HG02798 (cell line): ENCODE measurements at regions not wholly inside any gene's neighbourhood (a gene's known extent, or its start where the extent isn't known, plus 50 kb on each side); places are given as distances from the start of the nearest gene placed in this dataset.
A peak's percentile ranks its signal among the peaks of the same experiment; 100 is the strongest.

Experiments used
- ATAC-seq: cut with Tn5 transposase; IDR thresholded peaks from one replicate; pipeline ENCODE4 v1.9.1; 2021; ENCODE audit warnings: mild to moderate bottlenecking; ENCODE audit not compliant: unreplicated experiment, poor library complexity

- no peak for ATAC-seq
Measured at GRCh38 chr9:82599336-82599949, 463.5 kb downstream of the RASEF start.

DNA sequence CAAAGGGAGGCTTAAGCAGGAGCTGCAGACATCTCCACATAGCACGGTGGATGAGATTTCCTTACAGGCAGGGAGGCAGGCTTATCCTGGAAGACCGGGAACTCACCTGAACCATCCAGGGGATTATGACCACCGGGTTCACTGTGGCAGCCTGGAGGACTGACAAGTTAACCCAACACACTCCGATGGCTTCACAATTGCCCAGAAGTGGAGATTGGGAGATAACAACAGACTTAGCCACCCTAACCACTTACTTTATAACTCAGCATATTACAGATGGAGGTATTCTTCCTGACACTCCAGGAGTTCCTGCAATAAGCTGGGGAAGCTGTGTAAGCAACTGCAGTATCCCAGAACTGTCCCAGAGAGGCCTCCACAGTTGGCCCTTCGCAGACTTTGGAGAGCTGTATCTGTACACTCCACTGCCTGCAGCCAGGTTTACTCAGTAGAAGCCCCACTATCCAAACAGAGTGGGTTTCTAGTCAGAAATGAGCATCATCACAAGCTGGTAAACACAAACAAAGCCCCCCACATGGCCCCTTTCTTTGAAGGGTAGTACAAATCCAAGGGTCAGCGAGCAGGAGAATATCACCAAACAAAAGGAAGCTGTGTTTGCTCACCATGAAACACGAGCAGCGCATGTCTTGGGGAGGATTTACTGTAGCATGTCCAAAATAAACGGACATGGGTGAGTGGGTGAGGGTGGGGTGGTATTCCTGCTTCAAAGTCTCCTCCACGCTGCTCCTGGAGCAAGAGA lies 462.2 kb downstream of the RASEF start:
- ATAC-seq, result no peak

DNA sequence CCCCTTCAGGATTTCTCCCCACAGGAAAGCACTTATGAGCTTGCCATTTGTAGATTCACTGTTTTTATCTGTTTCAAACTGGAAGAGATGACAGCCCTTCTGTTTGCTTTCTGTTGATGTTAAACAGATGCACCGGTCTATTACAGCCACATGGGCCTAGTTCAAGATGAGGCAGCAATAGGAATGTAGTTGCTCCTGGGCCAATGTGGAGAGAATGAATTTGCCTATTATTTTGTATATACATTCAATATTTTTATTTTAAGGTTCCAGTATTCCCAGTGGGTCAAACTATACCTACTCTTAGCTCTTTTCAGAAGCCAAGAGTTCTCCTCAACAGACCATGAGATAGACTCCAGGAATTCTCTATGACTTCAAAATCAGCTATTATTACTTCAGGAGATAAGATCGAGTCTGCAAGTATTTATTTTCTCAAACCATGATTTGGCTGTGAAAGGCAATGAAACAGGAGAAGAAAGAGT lies 461.6 kb downstream of the RASEF start:
- no peak for ATAC-seq

DNA sequence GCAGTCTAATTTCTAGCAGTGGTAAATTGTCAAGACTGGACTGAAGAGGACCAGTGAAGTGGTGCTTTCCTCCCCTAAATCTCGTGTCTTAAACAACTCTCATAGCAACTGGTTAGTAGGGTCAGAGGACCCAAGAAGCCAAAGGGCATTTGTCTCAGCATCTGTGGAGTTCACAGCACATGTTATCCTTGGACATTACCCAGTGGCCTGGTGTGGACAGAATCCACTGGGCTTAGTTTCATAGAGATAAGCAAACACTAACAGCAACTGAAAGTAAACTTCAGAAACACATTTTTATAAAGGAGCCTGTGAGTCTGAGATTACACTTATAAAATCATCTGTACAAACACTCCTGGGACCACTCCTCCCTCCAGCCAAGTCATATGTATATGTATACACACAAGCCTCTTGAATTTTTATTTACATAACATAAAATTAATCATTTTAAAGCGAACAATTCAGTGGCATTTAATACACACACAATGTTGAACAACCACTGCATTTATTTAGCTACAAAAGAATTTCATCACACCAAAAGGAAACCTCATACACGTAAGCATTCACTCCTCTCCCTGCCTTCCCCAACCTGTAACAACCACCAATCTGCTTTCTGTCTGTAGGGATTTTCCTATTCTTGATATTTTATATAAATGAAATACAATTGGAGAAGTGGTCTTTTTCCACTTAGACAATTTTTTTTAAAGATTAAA lies 457.8 kb downstream of the RASEF start:
- no peak for ATAC-seq

- ATAC-seq, result no peak
Measured at GRCh38 chr9:82605657-82606031, 457.3 kb downstream of the RASEF start.

GRCh38 chr9:82606071-82606470 lies 456.9 kb downstream of the RASEF start:
- no peak for ATAC-seq

DNA sequence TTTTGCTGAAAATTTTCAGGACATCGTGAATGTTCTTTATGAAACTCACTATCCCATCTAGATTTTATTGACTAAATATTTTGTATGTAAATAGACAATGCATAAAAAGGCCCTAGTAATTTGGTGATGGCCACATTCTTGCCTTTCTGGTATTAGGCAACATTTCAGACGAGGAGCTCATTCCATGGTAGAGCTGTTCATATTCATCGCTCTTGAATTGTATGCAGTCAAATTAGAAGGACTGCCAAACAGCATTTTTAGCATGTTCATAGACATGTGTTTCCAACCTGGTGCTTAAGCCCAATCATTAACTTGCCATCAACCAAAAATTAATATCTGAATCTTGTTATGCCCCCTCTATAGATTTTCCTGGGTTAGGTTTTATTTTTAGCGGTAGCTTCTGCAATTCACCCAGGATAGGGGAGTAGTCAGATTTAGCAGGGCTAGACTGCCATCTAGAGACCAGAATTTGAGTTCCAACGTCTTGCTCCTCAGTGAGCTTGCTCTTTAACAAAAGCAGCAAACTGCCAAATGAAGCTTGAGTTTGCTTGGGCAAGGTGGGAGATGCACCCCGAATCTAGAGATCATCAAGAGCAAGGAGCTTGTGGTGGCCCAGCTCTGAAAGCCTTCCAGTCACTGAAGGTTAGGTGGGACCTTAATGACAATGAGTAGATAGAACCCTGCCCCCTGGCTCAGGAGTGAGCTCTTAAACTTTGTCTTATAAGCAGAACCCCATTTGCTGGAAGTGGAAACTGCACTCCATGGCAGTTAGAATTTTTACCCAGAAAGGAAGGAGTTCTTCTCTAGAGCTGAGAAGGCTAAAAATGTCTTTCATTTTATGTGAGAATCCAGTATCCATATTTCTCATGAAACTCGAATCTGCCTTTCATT lies 456.2 kb downstream of the RASEF start:
- ATAC-seq, result peak; percentile 41

- no peak for ATAC-seq
Measured at GRCh38 chr9:82608487-82608886, 454.5 kb downstream of the RASEF start.

DNA sequence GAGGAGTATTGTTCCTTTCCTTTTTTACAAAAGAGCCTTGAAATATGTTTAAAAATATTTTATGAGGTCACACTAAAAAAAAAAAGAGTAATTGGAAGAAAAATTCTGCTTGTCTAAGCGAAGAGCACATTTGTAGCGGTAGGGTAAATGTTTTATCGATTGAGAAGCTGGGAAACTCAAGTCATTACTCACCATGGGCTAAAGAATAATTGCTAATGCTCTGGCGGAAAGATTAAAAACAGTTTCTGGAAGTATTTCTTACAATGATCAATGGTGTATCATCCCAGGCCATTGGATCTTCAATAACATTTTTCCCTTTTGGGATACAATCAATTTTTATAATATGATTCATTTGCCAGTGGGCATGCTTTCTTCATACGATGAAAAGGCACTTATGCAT lies 450.0 kb downstream of the RASEF start:
- ATAC-seq, result no peak

DNA sequence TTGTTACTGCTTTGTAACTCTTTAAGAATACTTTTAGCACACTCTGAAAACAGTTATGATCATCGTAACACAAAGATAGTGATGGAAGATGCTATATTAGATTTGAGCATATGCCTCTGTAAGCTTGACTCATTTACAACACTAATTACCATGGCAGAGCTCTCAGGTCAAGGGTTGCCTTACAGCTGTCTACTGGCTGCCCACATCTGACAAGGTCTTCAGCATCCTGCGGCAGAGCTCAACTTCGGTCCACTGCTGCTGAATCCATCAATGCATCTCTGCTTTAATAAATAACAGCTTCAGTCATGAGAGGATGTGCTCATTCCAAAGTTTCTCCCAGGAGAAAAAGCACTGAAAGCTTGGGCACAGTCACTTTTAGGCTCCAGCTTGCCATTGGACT lies 449.4 kb downstream of the RASEF start:
- no peak for ATAC-seq

DNA sequence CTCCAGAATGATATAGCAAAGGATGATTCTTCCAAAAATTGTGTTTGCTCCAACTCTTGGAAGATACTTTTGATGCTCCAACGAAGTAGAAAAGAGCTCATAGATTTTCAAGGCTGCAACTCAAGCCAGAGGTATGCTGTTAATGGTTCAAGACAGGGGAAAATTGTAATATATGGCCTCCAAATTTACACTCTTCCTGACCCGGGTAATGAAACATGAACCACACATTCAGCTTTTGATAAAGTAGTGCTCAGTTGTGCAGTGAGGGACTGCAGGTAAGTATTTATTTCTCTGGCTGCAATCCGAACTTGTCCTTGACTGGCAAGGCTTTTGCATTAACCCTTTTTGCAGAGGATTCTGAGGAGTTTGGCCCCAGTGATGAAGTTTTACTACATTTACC lies 446.4 kb downstream of the RASEF start:
- no peak for ATAC-seq

DNA sequence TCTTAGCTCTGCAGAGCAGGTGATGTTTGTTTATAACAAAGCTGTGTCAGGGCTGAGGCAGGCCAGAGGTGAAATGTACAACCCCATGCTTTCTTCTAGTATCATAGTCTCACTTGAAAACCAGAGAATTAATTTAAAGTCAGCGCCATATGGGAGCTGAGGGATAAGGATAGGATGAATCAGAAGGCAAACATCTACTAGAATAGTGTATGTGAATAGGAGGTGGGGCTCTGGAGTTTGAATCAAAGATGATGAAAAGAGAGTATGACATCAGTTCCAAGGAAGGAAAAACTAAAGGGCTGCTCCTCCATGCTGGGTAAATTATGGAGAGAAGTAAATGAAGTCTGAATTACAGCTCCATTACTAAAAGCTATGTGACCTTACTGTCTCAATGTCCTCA lies 441.5 kb downstream of the RASEF start:
- no peak for ATAC-seq

GRCh38 chr9:82637368-82637767 lies 425.6 kb downstream of the RASEF start:
- no peak for ATAC-seq

- ATAC-seq, result no peak
Measured at GRCh38 chr9:82645600-82645999, 417.3 kb downstream of the RASEF start.

DNA sequence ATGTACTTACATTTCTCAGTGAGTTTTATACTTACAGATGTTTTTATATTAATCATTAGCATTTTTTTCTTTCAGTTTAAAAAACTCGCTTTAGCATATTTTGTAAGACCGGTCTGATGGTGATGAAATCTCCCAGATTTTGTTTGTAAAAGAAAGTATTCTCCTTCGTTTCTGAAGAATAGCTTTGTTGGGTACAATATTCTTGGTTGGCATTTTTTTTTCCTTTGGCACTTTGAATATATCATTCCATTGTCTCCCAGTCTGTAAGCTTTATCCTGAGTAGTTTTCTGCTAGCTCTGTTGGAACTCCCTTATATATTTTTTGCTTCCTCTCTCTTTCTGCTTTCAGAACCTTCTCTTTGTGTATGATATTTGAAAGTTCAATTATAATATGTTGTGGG lies 412.6 kb downstream of the RASEF start:
- ATAC-seq, result no peak

DNA sequence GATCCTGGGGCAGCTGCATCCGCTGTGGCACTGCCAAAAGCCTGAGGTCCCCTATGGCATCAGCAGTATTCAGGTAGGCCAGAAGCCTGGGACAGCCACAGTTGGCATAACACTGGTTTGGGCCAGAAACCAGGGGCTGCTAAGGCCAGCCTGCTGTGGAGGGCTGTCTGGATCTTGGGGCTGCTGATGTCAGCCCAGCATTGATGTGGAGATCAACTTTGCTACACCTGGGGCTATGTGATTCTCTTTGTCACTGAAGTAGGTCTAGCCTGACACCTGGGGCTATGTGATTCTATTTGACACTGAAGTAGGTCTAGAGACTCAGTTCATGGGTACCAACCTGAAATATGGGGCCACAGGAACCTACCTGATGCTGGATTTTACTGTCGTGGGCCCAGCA lies 411.5 kb downstream of the RASEF start:
- no peak for ATAC-seq

GRCh38 chr9:82665324-82665723 lies 397.6 kb downstream of the RASEF start:
- no peak for ATAC-seq

- no peak for ATAC-seq
Measured at GRCh38 chr9:82668689-82669199, 394.2 kb downstream of the RASEF start.

DNA sequence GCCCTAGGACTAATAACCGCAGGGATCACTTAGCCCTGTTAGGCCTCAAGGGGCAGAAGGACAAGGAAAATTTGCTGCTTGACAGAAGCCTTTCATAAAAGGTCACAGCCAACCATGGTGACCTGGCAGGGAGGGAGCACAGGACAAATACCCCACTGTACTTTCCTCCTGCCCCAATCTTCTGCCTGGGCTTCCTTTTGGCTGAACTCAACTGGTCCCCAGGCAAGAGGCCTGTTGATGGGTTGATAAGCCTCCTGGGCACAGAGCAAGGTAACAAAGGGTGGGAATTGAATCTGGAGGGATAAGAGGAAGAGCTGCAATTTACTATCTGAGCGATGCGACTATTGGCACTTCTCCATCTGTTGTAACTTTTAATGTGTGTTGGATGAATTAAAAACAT lies 392.9 kb downstream of the RASEF start:
- ATAC-seq, result no peak

DNA sequence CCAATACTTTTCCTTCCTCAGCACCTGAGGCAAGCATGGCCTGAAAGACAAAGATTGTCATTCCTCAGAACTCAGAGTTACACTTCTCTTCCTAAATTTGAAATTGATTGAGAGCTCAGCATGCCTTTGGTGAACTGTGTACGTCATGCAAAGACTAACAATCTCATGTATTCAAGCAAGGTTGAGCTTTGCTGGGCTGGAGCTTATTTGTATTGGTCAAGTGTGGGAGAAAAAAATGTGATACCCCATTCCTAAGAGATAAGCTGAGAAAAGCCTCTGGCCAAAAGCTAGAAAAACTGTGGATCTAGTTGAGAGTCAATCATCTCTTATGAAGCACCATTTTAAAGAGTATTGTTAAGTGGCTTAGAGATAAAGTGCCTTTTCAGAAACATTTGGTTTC lies 392.2 kb downstream of the RASEF start:
- ATAC-seq, result no peak
